ENCODE measurements at regions not wholly inside any gene's neighbourhood (a gene's known extent, or its start where the extent isn't known, plus 50 kb on each side); places are given as distances from the start of the nearest gene placed in this dataset.

DNA sequence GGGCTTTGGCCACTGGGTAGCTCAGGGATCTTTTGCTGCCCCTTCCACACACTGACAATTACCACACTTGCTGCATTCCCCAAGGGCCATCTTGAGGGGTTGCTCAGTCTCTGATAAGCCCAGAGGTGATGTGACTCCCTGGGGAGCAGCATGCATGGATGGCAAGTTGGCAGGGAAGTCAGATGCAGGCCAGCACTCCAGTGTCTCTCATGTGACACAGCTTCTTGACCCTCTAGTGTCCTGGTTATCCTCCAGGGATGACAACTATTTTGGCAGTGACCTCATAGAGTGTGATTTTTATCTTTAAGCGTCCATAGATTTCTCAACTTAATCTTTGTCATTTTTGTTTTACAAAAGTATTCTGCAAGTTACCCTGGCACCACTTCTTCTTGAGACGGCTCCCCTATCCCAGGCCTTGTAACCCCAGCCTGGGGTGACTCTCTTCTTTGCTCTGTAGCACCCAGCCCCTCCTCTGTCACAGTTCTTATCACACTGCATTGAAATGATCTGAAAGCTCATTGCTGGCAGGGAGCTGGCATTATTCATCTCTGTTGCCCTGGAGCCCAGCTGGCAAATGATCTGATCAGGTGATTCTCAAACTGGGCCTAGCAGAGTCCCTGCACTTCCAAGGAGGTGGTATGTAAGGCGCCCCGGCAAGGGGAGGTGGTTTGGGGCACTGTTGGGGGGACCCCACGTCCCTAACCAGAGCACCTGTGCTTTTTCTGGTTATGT lies 72.6 kb downstream of the TENT5C start:
- H3K27ac ChIP-seq = no peak overlapping the region
- no peak for TF ChIP-seq ZFX (IDR thresholded peaks at IDR 0.05; ENCODE audit: borderline replicate concordance)
- TF ChIP-seq CTCF (IDR thresholded peaks at IDR 0.05) = no peak

- TF ChIP-seq ZFX (IDR thresholded peaks at IDR 0.05; ENCODE audit: borderline replicate concordance) = no peak
- no peak for TF ChIP-seq CTCF (IDR thresholded peaks at IDR 0.05)
- H3K27ac ChIP-seq = no peak overlapping the region
Observed at GRCh38 chr1:117679299-117679698, 73.5 kb downstream of the TENT5C start.

DNA sequence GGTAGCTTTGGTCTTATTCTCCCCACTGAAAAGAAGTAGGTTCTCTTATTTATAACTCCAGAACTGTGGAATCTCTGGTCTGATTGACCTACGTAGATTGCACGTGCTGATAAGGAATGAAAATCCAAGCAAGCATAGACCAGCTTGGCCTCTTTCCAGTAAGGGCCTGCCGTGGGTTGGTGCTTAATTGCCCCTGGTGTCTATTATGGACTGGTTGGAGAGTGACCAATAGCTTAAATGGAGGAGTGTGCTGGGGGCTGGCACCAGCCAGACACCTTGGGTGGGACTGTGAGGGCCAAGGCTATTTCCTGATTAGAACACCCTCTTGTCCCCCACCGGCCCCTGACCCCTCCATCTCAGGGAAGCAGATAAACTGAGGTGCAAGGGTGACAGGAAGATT lies 74.0 kb downstream of the TENT5C start:
- TF ChIP-seq ZFX (IDR thresholded peaks at IDR 0.05; ENCODE audit: borderline replicate concordance) (no peak), CTCF (IDR thresholded peaks at IDR 0.05) (no peak)
- no peak overlapping the region for H3K27ac ChIP-seq

DNA sequence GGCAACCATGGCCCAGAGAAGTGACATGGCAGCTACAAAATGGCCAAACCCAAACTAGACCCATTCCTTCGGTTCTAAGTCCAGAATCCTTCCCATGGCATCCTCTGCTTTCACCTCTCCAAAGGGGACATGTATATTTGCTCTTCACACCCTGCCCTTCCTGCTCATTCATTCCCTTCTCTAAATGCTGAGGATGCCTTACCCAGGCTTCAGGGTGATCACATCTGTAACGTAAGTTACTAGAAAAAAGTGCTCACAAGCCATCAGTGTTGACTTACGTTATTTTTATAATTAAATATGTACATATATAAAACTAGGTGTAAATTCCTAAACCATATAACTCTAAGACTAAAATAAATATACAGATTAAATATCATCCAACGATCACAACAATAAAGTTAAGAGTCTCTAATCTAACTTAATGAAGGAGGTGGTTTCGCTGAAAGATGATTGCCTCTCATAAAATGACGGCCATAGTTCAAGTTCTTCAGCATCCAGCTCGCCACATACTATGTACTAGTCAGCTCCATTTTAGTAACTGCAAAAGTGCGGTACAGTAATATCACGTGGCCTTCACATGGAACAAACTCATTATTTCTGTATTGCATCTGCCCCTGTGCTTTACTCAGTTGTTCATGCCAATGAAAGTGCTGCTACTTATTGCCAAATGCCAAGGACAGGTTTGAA lies 74.6 kb downstream of the TENT5C start:
- TF ChIP-seq ZFX (IDR thresholded peaks at IDR 0.05; ENCODE audit: borderline replicate concordance) (no peak), CTCF (IDR thresholded peaks at IDR 0.05) (no peak)
- H3K27ac ChIP-seq = no peak overlapping the region

GRCh38 chr1:117681093-117681900 lies 75.4 kb downstream of the TENT5C start:
- no peak overlapping the region for H3K27ac ChIP-seq
- no peak for TF ChIP-seq ZFX (IDR thresholded peaks at IDR 0.05; ENCODE audit: borderline replicate concordance)
- no peak for TF ChIP-seq CTCF (IDR thresholded peaks at IDR 0.05)

DNA sequence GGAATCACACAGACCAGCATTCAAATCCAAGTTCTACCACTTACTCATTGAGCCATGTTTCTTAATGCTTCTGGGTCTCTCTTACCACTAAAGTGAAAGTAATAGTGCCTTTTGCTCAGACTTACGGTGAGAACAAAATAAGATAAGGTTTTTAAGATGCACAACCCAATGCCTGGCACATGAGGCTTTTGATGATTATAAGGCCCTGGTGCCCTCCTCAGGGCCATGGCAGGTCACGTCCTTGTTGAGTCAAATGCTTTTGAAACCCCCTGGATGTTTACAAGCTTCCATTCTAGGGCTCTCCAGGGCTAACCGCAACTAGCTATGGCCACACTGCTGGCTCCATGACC lies 76.0 kb downstream of the TENT5C start:
- H3K27ac ChIP-seq = no peak overlapping the region
- TF ChIP-seq CTCF (IDR thresholded peaks at IDR 0.05) (no peak), ZFX (IDR thresholded peaks at IDR 0.05; ENCODE audit: borderline replicate concordance) (no peak)
